HFFc6 (cell line): ENCODE measurements at regions not wholly inside any gene's neighbourhood (a gene's known extent, or its start where the extent isn't known, plus 50 kb on each side); places are given as distances from the start of the nearest gene placed in this dataset.

Experiments used
- DNase-seq: peaks from one replicate; pipeline ENCODE4 v3.0.0-alpha.2; 2018
- H3K27ac Mint-ChIP-seq: 2 replicates; pipeline ENCODE4 v1.8.0; 2020; ENCODE audit warnings: mild to moderate bottlenecking, mixed read lengths
- H3K27me3 Mint-ChIP-seq: 2 replicates; pipeline ENCODE4 v1.8.0; 2021; ENCODE audit warnings: mild to moderate bottlenecking, moderate library complexity, mixed read lengths; ENCODE audit not compliant: insufficient read depth
- H3K36me3 Mint-ChIP-seq: 2 replicates; pipeline ENCODE4 v1.8.0; 2021; ENCODE audit warnings: low read depth, mixed read lengths
- H3K4me1 Mint-ChIP-seq: 2 replicates; pipeline ENCODE4 v1.8.0; 2020; ENCODE audit warnings: low read depth, mixed read lengths
- H3K4me3 Mint-ChIP-seq: 2 replicates; pipeline ENCODE4 v1.8.0; 2020; ENCODE audit warnings: mild to moderate bottlenecking, moderate library complexity, mixed read lengths
- H3K9me3 Mint-ChIP-seq: 2 replicates; pipeline ENCODE4 v1.8.0; 2020; ENCODE audit warnings: mild to moderate bottlenecking, mixed read lengths
- CTCF ChIP-seq: fragments of 200-600 bp; sonication (generic); IDR thresholded peaks from 2 replicates; pipeline ENCODE4 v1.5.0; 2021; ENCODE audit warnings: antibody characterized with exemption, mild to moderate bottlenecking

- Mint-ChIP-seq H3K27me3 (no peaks in the 10 kb centered on the region; the same call in 1 of the 2 replicates), H3K27ac (no peak overlapping the region), H3K9me3 (no peaks in the 10 kb centered on the region; the same call in 1 of the 2 replicates), H3K4me1 (no peaks in the 10 kb centered on the region), H3K4me3 (no peak overlapping the region), H3K36me3 (no peaks in the 10 kb centered on the region)
- no peak for DNase-seq
- no peak for TF ChIP-seq CTCF
These were observed 379.8 kb downstream of the GPATCH2 start for GRCh38 chr1:217251121-217251520.

DNA sequence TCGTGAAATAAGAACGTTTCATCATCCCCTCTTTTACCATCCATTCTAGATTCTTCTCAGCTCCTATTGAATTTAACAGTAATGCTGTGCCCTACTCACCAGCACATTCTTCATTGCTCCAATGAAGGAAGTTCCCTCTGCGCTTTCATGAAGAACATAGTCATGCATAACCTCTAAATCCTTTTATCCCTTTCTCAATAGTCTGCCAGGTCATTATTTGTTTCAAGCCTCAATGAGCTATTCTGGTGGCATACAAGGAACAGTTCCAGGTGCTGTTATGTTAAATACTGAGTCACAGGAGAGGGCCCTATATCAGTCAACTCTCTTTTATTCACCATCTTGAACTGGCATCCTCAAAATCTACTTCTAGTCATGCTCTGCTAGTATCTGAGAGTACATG lies 381.0 kb downstream of the GPATCH2 start:
- no peaks in the 10 kb centered on the region for H3K36me3 Mint-ChIP-seq

GRCh38 chr1:217244971-217245370 lies 385.9 kb downstream of the GPATCH2 start:
- H3K27me3 Mint-ChIP-seq: no peaks in the 10 kb centered on the region; the same call in 1 of the 2 replicates
- no peaks in the 10 kb centered on the region; the same call in 1 of the 2 replicates for H3K9me3 Mint-ChIP-seq
- no peak for DNase-seq
- H3K4me1 Mint-ChIP-seq: no peaks in the 10 kb centered on the region
- no peak for TF ChIP-seq CTCF
- H3K27ac Mint-ChIP-seq: no peak overlapping the region
- no peak overlapping the region for H3K4me3 Mint-ChIP-seq
- no peaks in the 10 kb centered on the region for H3K36me3 Mint-ChIP-seq

More for the DNA sequence above, 381.0 kb downstream of the GPATCH2 start:
- Mint-ChIP-seq H3K27me3 (no peaks in the 10 kb centered on the region; the same call in 1 of the 2 replicates), H3K27ac (no peak overlapping the region), H3K9me3 (no peaks in the 10 kb centered on the region; the same call in 1 of the 2 replicates), H3K4me1 (no peaks in the 10 kb centered on the region), H3K4me3 (no peak overlapping the region)
- DNase-seq: no peak
- TF ChIP-seq CTCF: no peak

GRCh38 chr1:217240656-217241055 lies 390.2 kb downstream of the GPATCH2 start:
- Mint-ChIP-seq H3K36me3 (no peaks in the 10 kb centered on the region), H3K9me3 (no peaks in the 10 kb centered on the region), H3K4me1 (no peaks in the 10 kb centered on the region), H3K4me3 (no peak overlapping the region), H3K27ac (no peak overlapping the region), H3K27me3 (peaks cover 1% of the 10 kb centered on the region; the same call in 1 of the 2 replicates)
- DNase-seq: no peak
- TF ChIP-seq CTCF: no peak

- Mint-ChIP-seq H3K4me3 (no peak overlapping the region), H3K36me3 (no peaks in the 10 kb centered on the region), H3K9me3 (no peaks in the 10 kb centered on the region), H3K27me3 (peaks cover 1% of the 10 kb centered on the region; the same call in 1 of the 2 replicates), H3K4me1 (no peaks in the 10 kb centered on the region), H3K27ac (no peak overlapping the region)
- no peak for TF ChIP-seq CTCF
- DNase-seq: no peak
These were observed 391.9 kb downstream of the GPATCH2 start for GRCh38 chr1:217238945-217239344.

DNA sequence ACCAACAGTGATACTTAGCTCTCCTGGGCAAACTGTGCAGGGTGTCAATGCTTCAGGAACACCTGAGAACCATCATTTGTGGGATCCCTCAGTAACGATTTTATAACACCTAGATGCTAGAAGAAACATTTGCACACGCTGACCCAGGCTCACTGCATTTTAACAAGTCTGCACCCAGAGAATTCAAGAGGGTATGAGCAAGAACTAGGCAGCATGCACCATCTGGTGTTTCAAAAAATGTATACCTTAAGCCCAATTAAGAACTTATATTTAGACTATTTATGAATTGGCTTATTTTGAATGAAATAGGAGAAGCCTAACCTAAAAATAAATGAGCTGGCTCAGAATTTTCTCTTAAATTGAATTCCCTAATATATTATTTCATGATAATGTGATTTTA lies 400.5 kb downstream of the GPATCH2 start:
- Mint-ChIP-seq H3K4me1 (no peaks in the 10 kb centered on the region), H3K9me3 (peaks cover 19% of the 10 kb centered on the region), H3K4me3 (no peak overlapping the region), H3K27ac (no peak overlapping the region), H3K27me3 (no peaks in the 10 kb centered on the region), H3K36me3 (no peaks in the 10 kb centered on the region)
- TF ChIP-seq CTCF: no peak
- no peak for DNase-seq
